ENCODE measurements at regions not wholly inside any gene's neighbourhood (a gene's known extent, or its start where the extent isn't known, plus 50 kb on each side); places are given as distances from the start of the nearest gene placed in this dataset.

DNA sequence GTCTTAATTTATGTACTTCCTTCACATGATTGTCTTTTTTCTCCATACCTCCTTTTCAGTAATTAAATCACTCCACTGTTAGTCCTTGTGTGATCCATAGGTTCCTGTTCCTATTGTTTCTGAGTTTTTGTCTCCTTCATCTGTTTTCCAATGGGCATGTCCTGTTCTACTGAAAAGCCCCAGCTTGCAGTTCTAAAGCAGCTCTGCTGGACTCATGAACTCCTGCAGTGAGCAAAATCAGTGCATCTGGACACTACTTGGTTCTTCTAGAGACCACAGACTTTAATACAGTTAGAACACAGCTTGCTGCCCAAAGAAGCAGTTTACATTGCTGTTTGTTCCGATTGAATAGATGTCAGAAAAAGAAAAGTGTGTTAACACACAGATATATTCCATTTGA, 593.3 kb upstream of the HS3ST5 start:
- no peak overlapping the region for H3K4me3 ChIP-seq (replicated peaks in 1 of 3; ENCODE audit: insufficient read depth in 1 of 3, low read depth in 1 of 3, low read length in 3 of 3)
- CTCF ChIA-PET: no interaction called here

More for the DNA sequence above, 593.3 kb upstream of the HS3ST5 start:
- dilution Hi-C loops (cut with MboI; ENCODE audit: extremely low pct_ligation_motif_present, low sequenced_read_pairs) (no loop called here), intact Hi-C loops (cut with micrococcal nuclease) (no loop called here)
- POLR2A ChIA-PET: no interaction called here
- FAIRE-seq (no peak), DNase-seq (ENCODE audit: low read depth, low spot score) (no peak)
- H3K4me1 ChIP-seq (ENCODE audit: control insufficient read depth, extremely low read depth, insufficient read depth, low read length): no peaks in the 10 kb centered on the region
- H3K27ac ChIP-seq (ENCODE audit: insufficient read depth, low read depth, low read length): no peak overlapping the region
- no peaks in the 10 kb centered on the region for H3K79me2 ChIP-seq (ENCODE audit: control insufficient read depth, insufficient read depth, low read length)
- no peak overlapping the region for H2AFZ ChIP-seq (ENCODE audit: low read depth, low read length)
- no peak overlapping the region for H3K4me2 ChIP-seq (ENCODE audit: insufficient read depth, low read length)
- H3K36me3 ChIP-seq (ENCODE audit: control insufficient read depth in 2 of 2, extremely low read depth in 1 of 2, insufficient read depth in 2 of 2, low read length in 2 of 2): no peaks in the 10 kb centered on the region
- no peak overlapping the region for H3K9ac ChIP-seq (replicated peaks; ENCODE audit: extremely low read depth, insufficient read depth, low read length)
- H3K27me3 ChIP-seq (ENCODE audit: control insufficient read depth in 2 of 2, insufficient read depth in 2 of 2, low read length in 2 of 2): no peaks in the 10 kb centered on the region
- no peaks in the 10 kb centered on the region for H3K9me1 ChIP-seq (replicated peaks; ENCODE audit: control insufficient read depth, extremely low read depth, insufficient read depth, low read length)
- no peak for TF ChIP-seq EZH2 (IDR thresholded peaks at IDR 0.05; ENCODE audit: borderline replicate concordance, low read depth, low read length, severe bottlenecking)
- TF ChIP-seq FOS (IDR thresholded peaks at IDR 0.05; ENCODE audit: borderline replicate concordance, insufficient read depth, low read length): no peak
- no peak for TF ChIP-seq CTCF (IDR thresholded peaks at IDR 0.05; ENCODE audit: extremely low read depth in 1 of 2, insufficient read depth in 1 of 2, low read depth in 1 of 2, low read length in 2 of 2)
- no peak for TF ChIP-seq POLR2A (IDR thresholded peaks at IDR 0.05; ENCODE audit: low read depth, low read length)
- TF ChIP-seq GATA2 (IDR thresholded peaks at IDR 0.05; ENCODE audit: insufficient read depth, insufficient read length, low read depth, low read length): no peak
- TF ChIP-seq MYC (IDR thresholded peaks at IDR 0.05; ENCODE audit: low read depth, low read length): no peak
- TF ChIP-seq, protein P1, sequence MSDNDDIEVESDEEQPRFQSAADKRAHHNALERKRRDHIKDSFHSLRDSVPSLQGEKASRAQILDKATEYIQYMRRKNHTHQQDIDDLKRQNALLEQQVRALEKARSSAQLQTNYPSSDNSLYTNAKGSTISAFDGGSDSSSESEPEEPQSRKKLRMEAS (IDR thresholded peaks at IDR 0.05; ENCODE audit: insufficient read depth, insufficient read length): no peak
- no peak for TF ChIP-seq JUN (IDR thresholded peaks at IDR 0.05; ENCODE audit: borderline replicate concordance, insufficient read depth, insufficient read length, low read depth)
- no peak for TF ChIP-seq POLR2AphosphoS5 (IDR thresholded peaks at IDR 0.05; ENCODE audit: insufficient read depth, low read depth, low read length)
- no peaks in the 10 kb centered on the region for H4K20me1 ChIP-seq (replicated peaks; ENCODE audit: control insufficient read depth, extremely low read depth, insufficient read depth, low read length)
- no TSS peak for BruUV-seq (replicated peaks)
- peaks cover 2% of the 10 kb centered on the region for H3K9me3 ChIP-seq (replicated peaks; ENCODE audit: control insufficient read depth, insufficient read depth, low read length)
